ENCODE measurements at regions not wholly inside any gene's neighbourhood (a gene's known extent, or its start where the extent isn't known, plus 50 kb on each side); places are given as distances from the start of the nearest gene placed in this dataset.
"Not testable (repeated sequence)": the region's sequence is repeated elsewhere in the genome, so short reads cannot be mapped to it uniquely, and the experiment has no call there.

- H3K27ac ChIP-seq: no peak overlapping the region
- no peak for TF ChIP-seq CTCF (conservative IDR thresholded peaks at IDR 0.05)
- no peak for TF ChIP-seq ZFX (IDR thresholded peaks at IDR 0.05)
Observed at GRCh38 chr5:39696672-39697398, 272.1 kb upstream of the DAB2 start.

GRCh38 chr5:39691993-39692392 is 267.2 kb upstream of the DAB2 start:
- TF ChIP-seq ZFX (IDR thresholded peaks at IDR 0.05) (no peak), CTCF (conservative IDR thresholded peaks at IDR 0.05) (peak; percentile 48)
- H3K27ac ChIP-seq: no peak overlapping the region

- no peak overlapping the region for H3K27ac ChIP-seq
- no peak for TF ChIP-seq CTCF (conservative IDR thresholded peaks at IDR 0.05)
- no peak for TF ChIP-seq ZFX (IDR thresholded peaks at IDR 0.05)
Observed at GRCh38 chr5:39691136-39691535, 266.4 kb upstream of the DAB2 start.

- no peak for TF ChIP-seq CTCF (conservative IDR thresholded peaks at IDR 0.05)
- no peak for TF ChIP-seq ZFX (IDR thresholded peaks at IDR 0.05)
- H3K27ac ChIP-seq: no peak overlapping the region
Observed at GRCh38 chr5:39689919-39690318, 265.1 kb upstream of the DAB2 start.

GRCh38 chr5:39687924-39688323 is 263.1 kb upstream of the DAB2 start:
- not testable (repeated sequence) for H3K27ac ChIP-seq

- TF ChIP-seq ZFX (IDR thresholded peaks at IDR 0.05): no peak
- no peak for TF ChIP-seq CTCF (conservative IDR thresholded peaks at IDR 0.05)
- no peak overlapping the region for H3K27ac ChIP-seq
Observed at GRCh38 chr5:39680213-39680612, 255.4 kb upstream of the DAB2 start.

GRCh38 chr5:39678534-39678933 is 253.8 kb upstream of the DAB2 start:
- TF ChIP-seq ZFX (IDR thresholded peaks at IDR 0.05) (no peak), CTCF (conservative IDR thresholded peaks at IDR 0.05) (no peak)
- no peak overlapping the region for H3K27ac ChIP-seq

- TF ChIP-seq CTCF (conservative IDR thresholded peaks at IDR 0.05): no peak
- no peak for TF ChIP-seq ZFX (IDR thresholded peaks at IDR 0.05)
Observed at GRCh38 chr5:39675676-39676075, 250.9 kb upstream of the DAB2 start.

More at GRCh38 chr5:39675676-39676075, 250.9 kb upstream of the DAB2 start:
- H3K27ac ChIP-seq: no peak overlapping the region
